Caco-2 (cell line): ENCODE measurements at regions not wholly inside any gene's neighbourhood (a gene's known extent, or its start where the extent isn't known, plus 50 kb on each side); places are given as distances from the start of the nearest gene placed in this dataset.

Experiments
- BruUV-seq: library from RNA; stranded (reverse); fragments of 400-500 nt; replicated peaks from 2 replicates; lab custom pipeline; 2021; lab: Mats Ljungman, UMichigan
- CTCF ChIA-PET: fragments of 300-600 bp; sonication (Branson Sonifier 250); formaldehyde crosslinking; loops from one replicate; lab custom pipeline; 2022; ENCODE audit warnings: antibody characterized with exemption; lab: Charles Lee
- POLR2A ChIA-PET: fragments of 300-600 bp; sonication (Branson Sonifier 250); formaldehyde crosslinking; loops from one replicate; lab custom pipeline; 2022; ENCODE audit warnings: antibody characterized with exemption; lab: Charles Lee
- DNase-seq, 2 experiments: peaks; one replicate each; pipeline versions ENCODE4 v3.0.0 to v3.0.0-alpha.2; 2020 to 2022
- H3K27me3 ChIP-seq: replicated peaks from 2 replicates; pipeline ENCODE4 v1.6.0; 2011; ENCODE audit warnings: low read length; ENCODE audit not compliant: control insufficient read depth, insufficient read depth
- H3K36me3 ChIP-seq: 2 replicates; pipeline ENCODE4 v1.5.1; 2011; ENCODE audit warnings: low read length; ENCODE audit not compliant: control insufficient read depth, insufficient read depth
- H3K4me1 ChIP-seq: fragments of 250-450 bp; sonication (Bioruptor Pico); 2 replicates; pipeline ENCODE4 v1.5.1; 2020; ENCODE audit warnings: mild to moderate bottlenecking
- H3K4me3 ChIP-seq: 2 replicates; pipeline ENCODE4 v1.5.1; 2011; ENCODE audit warnings: low read depth, mild to moderate bottlenecking, control low read depth, low read length
- H3K9me3 ChIP-seq: fragments of 250-450 bp; sonication (Bioruptor Pico); 2 replicates; pipeline ENCODE4 v1.5.1; 2020; ENCODE audit warnings: mild to moderate bottlenecking, moderate library complexity
- H3K27ac Mint-ChIP-seq: one replicate; pipeline ENCODE4 v1.8.0; 2022; ENCODE audit warnings: mixed read lengths; ENCODE audit not compliant: unreplicated experiment
- H3K27me3 Mint-ChIP-seq: one replicate; pipeline ENCODE4 v1.8.0; 2022; ENCODE audit warnings: mixed read lengths; ENCODE audit not compliant: insufficient read depth, unreplicated experiment
- H3K36me3 Mint-ChIP-seq: one replicate; pipeline ENCODE4 v1.8.0; 2022; ENCODE audit warnings: mild to moderate bottlenecking, mixed read lengths; ENCODE audit not compliant: insufficient read depth, unreplicated experiment
- H3K4me1 Mint-ChIP-seq: one replicate; pipeline ENCODE4 v1.8.0; 2022; ENCODE audit warnings: low read depth, mixed read lengths; ENCODE audit not compliant: unreplicated experiment
- H3K4me3 Mint-ChIP-seq: one replicate; pipeline ENCODE4 v1.8.0; 2022; ENCODE audit warnings: mild to moderate bottlenecking, moderate library complexity, mixed read lengths; ENCODE audit not compliant: unreplicated experiment
- H3K9me3 Mint-ChIP-seq: one replicate; pipeline ENCODE4 v1.8.0; 2022; ENCODE audit warnings: mixed read lengths; ENCODE audit not compliant: unreplicated experiment
- intact Hi-C: fragments of 100-400 bp; cut with micrococcal nuclease; formaldehyde crosslinking; loops from one replicate; pipeline ENCODE4 v1.10.0; 2022; ENCODE audit not compliant: unreplicated experiment
- TF ChIP-seq, protein P1 (sequence below), 2 experiments: fragments of 200-600 bp in 1 of 2; IDR thresholded peaks; 1 replicate in 1 of 2; 2 replicates in 1 of 2; pipeline versions ENCODE4 v1.5.1 to v1.8.0; 2011 to 2022; ENCODE audit warnings: antibody characterized with exemption in 1 of 2, control low read depth in 1 of 2, inconsistent platforms in 1 of 2, low read depth in 1 of 2, low read length in 1 of 2, mild to moderate bottlenecking in 1 of 2, moderate library complexity in 1 of 2; ENCODE audit not compliant: insufficient read depth in 1 of 2, severe bottlenecking in 1 of 2, unreplicated experiment in 1 of 2

DNA sequence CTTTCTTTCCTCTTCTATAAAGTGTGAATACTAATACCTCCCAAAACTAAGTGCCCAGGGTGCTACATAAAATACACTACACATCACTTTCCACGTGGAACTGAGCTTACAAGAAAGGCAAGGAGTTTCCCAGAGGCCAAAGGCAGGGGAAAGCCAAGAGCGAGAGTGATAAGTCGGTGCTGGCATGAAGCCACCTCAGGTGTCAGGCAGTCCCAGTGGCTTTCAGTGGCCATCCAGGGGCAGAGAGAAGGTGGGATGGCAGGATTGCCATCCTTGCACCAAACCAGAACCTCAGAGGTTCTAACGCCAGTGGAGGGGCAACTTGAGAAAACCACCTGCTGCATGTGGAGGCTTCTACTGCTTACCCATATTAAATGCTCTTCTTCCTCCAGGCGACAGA, 79.7 kb upstream of the DIO3 start:
- no peak overlapping the region for H3K4me3 ChIP-seq
- Mint-ChIP-seq H3K27me3 (no peaks in the 10 kb centered on the region), H3K4me3 (peak overlapping the region; percentile 56), H3K4me1 (peaks cover 17% of the 10 kb centered on the region), H3K9me3 (peaks cover 22% of the 10 kb centered on the region), H3K27ac (peak overlapping the region; percentile 72), H3K36me3 (no peaks in the 10 kb centered on the region)
- H3K9me3 ChIP-seq, result no peaks in the 10 kb centered on the region
- ChIA-PET POLR2A (no interaction called here), CTCF (no interaction called here)
- peaks cover 6% of the 10 kb centered on the region for H3K4me1 ChIP-seq
- DNase-seq, result no peak
- TF ChIP-seq, protein P1, sequence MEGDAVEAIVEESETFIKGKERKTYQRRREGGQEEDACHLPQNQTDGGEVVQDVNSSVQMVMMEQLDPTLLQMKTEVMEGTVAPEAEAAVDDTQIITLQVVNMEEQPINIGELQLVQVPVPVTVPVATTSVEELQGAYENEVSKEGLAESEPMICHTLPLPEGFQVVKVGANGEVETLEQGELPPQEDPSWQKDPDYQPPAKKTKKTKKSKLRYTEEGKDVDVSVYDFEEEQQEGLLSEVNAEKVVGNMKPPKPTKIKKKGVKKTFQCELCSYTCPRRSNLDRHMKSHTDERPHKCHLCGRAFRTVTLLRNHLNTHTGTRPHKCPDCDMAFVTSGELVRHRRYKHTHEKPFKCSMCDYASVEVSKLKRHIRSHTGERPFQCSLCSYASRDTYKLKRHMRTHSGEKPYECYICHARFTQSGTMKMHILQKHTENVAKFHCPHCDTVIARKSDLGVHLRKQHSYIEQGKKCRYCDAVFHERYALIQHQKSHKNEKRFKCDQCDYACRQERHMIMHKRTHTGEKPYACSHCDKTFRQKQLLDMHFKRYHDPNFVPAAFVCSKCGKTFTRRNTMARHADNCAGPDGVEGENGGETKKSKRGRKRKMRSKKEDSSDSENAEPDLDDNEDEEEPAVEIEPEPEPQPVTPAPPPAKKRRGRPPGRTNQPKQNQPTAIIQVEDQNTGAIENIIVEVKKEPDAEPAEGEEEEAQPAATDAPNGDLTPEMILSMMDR (IDR thresholded peaks at IDR 0.05; ENCODE audit: insufficient read depth in 1 of 2, low read depth in 1 of 2, low read length in 1 of 2, severe bottlenecking in 1 of 2, unreplicated experiment in 1 of 2), result no peak
- intact Hi-C loops, result no loop called here
- no peaks in the 10 kb centered on the region for H3K27me3 ChIP-seq
- BruUV-seq, result no TSS peak
- no peaks in the 10 kb centered on the region for H3K36me3 ChIP-seq

DNA sequence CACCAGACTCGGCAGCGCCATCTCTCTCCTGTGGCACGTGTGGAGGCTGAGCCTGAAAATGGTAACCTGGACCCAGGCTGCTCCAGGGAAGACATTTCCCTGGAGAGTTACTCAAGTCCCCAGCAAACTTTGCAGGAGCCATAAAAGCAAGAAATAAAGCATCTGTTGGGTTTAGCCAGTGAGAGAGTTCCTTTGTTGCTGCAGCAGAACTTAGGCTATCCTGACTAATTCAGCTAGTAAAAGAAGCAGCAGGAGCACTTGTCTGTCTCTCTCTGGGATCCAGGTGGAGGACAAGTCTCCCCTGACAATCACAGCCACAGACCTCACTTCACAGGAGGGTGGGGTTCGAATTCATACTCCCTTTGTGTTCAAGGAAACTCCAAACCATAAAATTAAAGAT, 79.2 kb upstream of the DIO3 start:
- Mint-ChIP-seq H3K36me3 (no peaks in the 10 kb centered on the region), H3K27me3 (no peaks in the 10 kb centered on the region), H3K4me1 (peaks cover 12% of the 10 kb centered on the region), H3K27ac (no peak overlapping the region), H3K4me3 (no peak overlapping the region), H3K9me3 (peaks cover 22% of the 10 kb centered on the region)
- H3K27me3 ChIP-seq, result no peaks in the 10 kb centered on the region
- no TSS peak for BruUV-seq
- peaks cover 6% of the 10 kb centered on the region for H3K4me1 ChIP-seq
- ChIA-PET POLR2A (no interaction called here), CTCF (no interaction called here)
- DNase-seq, result no peak
- TF ChIP-seq, protein P1 (IDR thresholded peaks at IDR 0.05; ENCODE audit: insufficient read depth in 1 of 2, low read depth in 1 of 2, low read length in 1 of 2, severe bottlenecking in 1 of 2, unreplicated experiment in 1 of 2), result no peak
- intact Hi-C loops, result no loop called here
- H3K36me3 ChIP-seq, result no peaks in the 10 kb centered on the region
- H3K4me3 ChIP-seq, result no peak overlapping the region
- peaks cover 5% of the 10 kb centered on the region; the same call in 1 of the 2 replicates for H3K9me3 ChIP-seq

DNA sequence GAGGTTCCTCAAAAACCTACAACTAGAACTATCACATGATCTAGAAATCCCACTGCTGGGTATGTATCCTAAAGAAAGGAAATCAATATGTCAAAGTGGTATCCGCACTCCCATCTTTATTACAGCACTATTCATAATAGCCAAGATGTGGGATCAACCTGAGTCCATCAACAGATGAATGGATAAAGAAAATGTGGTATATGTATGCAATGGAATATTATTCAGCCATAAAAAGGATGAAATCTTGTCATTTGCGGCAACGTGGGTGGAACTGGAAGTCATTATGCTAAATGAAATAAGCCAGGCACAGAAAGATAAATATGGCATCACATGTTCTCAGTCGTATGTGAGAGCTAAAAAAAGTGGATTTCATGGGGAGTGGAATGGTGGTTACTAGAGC, 77.5 kb upstream of the DIO3 start:
- Mint-ChIP-seq H3K27ac (no peak overlapping the region), H3K36me3 (no peaks in the 10 kb centered on the region), H3K4me1 (peaks cover 7% of the 10 kb centered on the region), H3K4me3 (no peak overlapping the region), H3K9me3 (peaks cover 22% of the 10 kb centered on the region), H3K27me3 (no peaks in the 10 kb centered on the region)
- Histone ChIP-seq H3K36me3 (no peaks in the 10 kb centered on the region), H3K4me1 (peaks cover 6% of the 10 kb centered on the region; the same call in 1 of the 2 replicates), H3K27me3 (no peaks in the 10 kb centered on the region), H3K9me3 (peaks cover 5% of the 10 kb centered on the region; the same call in 1 of the 2 replicates), H3K4me3 (no peak overlapping the region)
- no peak for DNase-seq
- TF ChIP-seq, protein P1 (IDR thresholded peaks at IDR 0.05; ENCODE audit: insufficient read depth in 1 of 2, low read depth in 1 of 2, low read length in 1 of 2, severe bottlenecking in 1 of 2, unreplicated experiment in 1 of 2), result no peak
- ChIA-PET CTCF (no interaction called here), POLR2A (no interaction called here)
- no TSS peak for BruUV-seq
- intact Hi-C loops, result no loop called here
